Effector CD4-positive, alpha-beta T cell (primary cell): ENCODE measurements at regions not wholly inside any gene's neighbourhood (a gene's known extent, or its start where the extent isn't known, plus 50 kb on each side); places are given as distances from the start of the nearest gene placed in this dataset.

ENCODE experiments used
- DNase-seq: peaks from one replicate; pipeline ENCODE4 v3.0.0-alpha.2; 2020

DNA sequence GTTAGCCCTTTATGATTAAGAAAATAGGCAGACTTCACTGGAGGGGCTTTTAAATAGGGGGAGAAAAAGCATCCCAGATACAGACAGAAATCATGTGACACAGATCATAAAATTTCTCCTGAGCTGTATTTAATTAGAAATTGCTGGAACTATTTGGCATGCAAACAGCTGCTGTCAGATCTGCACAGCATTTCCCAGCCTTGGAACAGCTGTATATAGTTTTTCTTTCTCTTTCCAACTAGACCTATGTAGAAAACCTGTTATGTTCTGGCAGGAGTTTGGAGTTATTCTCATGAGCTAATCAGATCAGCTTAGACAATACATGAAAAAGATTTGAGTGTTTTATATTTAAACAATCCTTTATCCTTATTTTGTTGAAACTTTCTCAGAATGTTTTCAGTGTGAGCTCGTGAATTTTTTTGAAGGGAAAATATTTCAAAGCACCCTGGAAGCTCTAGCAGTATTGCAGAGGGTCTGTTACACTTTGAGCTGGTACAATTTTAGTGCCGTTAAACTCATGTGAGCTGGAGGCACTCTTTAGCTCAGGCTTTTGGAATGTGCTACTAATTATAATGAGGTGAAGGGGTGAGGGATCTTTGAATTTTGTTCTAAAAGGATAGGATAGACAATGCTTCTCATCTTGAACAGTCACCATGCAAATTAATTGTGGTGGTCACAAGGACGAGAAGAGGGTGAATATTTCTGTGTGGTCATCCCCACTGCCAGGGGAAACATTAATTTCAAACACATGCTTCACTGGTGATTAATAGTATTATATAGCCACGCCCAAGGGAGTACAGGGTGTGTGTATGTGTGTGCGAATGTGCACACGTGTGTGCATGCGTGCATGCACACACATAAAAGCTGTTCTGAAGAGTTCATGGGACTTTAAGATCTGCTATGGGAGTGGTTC lies 239.4 kb upstream of the FBXL7 start:
- DNase-seq, result no peak

DNA sequence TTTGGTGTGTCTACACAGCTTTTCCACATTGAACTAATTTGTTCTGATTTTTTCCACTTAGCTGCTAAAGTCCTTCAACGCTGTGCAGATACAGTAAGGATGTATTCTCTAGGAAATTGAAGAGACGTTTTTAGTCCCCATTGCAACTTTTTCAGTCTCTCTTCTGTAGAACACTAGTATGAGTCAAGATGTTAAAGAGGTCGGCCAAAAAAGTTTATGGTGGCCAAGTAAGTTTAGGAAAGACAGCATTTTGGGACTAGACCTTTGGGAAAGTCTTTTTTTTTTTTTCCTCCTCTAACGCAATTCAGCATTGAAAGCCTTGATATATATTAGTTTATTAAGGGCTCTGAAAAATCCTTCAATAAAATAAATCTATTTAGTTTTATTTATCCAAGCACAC lies 243.5 kb upstream of the FBXL7 start:
- DNase-seq, result no peak

DNA sequence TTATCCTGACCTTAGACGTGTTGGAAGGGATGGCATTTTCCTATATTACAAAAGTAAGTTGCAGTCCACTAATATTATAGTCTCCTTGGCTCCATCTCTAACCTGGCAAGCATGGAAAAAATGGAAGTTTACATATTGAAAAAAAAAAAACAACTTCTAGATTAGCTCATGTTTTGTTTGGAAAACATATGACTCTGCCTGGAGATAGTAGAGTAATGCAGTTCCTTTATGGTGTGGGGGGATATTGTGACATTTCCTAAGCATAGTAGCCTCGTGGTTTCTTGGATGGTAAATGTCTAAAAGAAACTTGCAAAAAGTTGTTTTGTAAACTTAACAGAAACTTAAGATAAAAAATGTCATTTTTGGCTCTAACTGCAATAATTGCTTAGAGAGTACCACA lies 244.4 kb upstream of the FBXL7 start:
- no peak for DNase-seq

DNA sequence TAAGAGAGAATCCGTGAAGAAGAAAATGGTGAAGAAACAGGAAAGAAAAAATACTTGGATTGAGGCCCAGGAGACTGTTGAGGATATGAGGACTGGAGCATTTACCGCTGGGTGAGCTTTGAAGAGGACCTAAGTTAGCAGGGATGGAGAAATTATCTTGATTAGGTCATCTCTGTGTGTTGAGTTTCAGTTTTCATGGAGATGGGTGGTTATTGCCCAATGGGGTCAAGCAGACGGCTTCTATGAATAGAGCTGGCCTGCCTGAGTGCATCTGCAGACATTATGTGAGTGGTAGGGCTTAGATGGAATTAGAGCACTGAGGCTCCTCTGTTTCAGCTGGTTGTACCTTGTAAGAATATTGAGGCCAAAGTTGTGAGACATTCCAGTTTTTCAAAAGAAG lies 245.4 kb upstream of the FBXL7 start:
- no peak for DNase-seq

DNA sequence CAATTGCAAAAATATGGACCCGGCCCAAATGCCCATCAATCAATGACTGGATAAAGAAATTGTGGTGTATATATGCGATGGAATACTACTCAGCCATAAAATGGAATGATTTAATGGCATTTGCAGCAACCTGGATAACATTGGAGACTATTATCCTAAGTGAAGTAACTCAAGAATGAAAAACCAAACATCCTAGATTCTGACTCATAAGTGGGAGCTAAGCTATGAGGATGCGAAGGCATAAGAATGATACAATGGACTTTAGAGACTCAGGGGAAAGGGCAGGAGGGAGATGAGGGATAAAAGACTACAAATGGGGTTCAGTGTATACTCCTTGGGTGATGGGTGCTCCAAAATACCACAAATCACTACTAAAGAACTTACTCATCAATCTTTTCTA lies 247.6 kb upstream of the FBXL7 start:
- no peak for DNase-seq

DNA sequence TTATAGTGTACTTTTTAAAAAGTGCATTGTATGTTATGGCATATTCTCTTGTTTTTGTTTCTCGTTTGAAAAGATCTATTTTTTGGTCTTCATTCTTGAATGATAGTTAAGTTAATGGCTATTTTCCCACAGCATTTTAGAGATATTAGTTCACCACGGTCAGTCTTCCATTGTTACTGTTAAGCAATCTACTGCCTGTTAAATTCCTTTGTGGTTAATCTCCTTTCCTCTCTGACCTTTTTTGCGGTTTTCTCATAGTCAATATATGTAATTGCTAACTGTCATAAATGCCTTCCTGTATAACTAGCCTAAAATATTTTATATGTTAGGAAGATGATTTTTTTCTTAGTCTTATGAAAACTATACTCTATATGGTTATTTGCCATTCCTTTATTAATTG lies 250.8 kb upstream of the FBXL7 start:
- no peak for DNase-seq

DNA sequence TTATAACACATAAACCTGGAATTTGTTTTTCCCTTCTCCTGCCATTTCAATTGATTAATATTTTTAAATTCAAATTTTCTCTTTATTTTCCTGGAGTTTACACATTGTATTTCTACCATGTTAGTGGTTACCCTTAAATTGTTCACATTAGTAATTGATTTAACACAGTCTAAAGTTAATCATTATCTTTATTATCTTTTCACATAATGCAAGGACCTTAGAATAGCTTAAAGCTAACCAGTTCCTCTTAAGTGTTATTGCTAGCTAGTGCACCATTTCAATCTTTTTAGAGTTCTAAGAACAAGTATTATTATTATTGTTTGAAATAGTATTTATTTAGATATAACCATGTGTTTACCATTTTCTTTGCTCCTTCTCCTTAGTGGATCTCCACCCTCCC lies 251.2 kb upstream of the FBXL7 start:
- no peak for DNase-seq

DNA sequence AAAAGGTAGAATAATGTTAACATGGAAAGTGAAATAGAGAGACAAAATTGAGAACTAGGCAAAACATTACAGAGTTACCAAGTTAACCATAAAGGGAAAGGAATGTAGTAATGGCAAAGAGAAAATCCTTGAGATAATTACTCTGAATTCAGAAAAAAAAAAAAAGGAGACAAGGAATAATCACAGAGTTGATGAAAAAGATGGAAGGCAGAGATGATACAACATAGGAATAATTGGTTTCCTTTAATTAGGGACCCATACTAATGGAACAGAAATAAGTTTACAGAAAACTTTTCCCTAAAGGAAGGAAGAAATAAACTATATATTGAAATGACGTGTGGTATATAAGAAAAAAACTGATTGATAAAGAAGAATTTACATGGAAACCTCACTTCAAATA lies 254.1 kb upstream of the FBXL7 start:
- no peak for DNase-seq

DNA sequence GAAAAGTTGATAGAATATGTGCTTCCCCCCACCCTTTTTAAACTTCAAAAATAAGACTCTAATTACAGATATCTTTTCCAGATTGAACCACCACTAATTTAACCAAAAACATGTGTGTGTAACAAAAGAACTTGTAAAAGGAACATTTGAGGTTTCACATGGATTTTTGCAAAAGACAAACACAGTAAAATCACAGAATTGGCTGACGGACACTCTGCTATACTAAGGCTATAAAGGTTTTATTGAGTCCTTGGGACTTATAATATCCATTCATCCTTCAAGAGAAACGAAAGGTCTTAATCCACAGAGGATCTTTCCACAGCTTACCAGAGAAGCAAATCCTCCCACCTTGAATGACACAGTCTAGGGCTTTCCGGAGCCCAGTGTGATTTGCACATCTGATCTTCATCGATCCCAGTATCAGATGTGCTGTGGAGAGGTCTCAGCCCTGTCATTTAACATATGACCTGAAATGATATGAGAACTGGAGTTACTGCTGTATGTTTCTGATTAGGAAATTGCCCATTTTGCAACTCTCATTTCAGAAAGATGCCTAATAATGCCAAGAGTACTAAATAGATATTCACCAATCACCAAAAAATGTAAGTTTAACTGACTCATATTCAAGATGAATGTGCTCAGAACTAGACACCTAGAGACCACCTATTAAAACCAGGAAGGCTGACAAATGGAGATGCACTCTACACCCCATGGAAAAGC lies 256.5 kb upstream of the FBXL7 start:
- DNase-seq, result no peak

DNA sequence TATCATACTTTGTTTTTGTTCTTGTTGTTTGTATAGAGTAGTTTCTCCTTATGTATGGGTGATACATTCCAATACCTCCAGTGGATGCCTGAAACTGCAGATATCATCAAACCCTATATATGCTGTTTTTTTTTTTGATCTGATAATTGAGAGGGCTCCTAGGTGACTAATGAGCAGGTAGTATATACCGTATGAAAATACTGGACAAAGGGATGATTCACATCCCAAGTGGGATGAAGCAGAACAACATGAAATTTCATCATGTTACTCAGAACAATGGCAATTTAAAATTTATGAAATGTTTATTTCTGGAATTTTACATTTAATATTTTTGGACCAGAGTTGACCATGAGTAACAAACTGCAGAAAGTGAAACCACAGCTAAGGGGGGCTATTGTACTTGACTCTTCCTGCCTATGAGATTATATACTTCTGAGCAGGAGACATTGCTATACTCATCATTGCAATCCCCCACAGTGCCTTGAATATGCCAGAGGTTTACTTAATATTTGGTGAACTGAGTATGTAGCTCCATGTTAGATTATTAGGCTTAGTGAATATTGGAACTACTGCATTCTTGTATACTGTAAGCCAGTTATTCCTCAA lies 258.7 kb upstream of the FBXL7 start:
- DNase-seq, result no peak

DNA sequence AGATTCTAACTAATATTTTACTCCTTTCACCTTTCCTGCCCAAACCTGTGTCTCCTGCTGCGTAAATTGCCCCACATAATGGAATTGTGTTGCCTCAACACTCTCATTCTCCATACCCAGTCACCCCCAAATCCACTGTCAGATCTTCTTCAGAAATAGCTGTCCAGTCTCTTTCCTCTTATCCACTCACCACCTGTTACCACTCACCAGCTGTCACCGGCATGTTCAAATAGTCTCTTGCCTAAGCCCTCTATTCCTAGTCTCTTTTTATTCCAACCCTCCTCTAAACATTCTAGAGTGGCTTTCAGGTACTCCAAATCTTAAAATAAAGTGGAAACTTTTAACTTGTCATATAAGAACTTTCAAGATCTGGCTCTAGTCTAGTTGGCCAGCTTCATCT lies 262.0 kb upstream of the FBXL7 start:
- no peak for DNase-seq

DNA sequence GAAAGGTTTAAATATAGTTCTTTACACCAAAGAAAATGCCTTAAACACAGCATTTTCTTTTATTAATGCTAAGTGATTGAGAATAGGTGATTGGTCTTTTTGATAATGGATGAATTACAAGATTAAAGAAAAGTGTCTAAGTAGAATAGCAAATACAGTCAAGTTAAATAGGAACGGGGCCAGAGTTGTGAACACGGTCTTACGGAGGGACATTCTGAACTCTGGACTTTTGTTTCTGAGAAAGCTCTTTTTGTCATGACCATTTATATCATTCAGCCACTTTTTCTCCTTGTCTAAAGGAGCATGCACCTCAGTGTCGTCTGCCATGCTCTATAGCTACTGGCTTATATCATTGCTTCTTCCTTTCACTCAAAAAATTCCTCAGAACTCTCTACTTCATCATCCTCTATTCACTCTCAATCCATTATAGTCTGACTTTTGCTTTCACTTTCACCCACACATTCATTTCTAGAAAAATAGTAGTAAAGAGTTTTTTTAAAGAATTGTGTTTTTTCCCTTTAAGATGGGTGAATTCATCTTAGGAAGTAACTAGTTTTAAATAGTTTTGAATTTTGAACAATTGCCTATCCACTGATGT lies 263.0 kb upstream of the FBXL7 start:
- no peak for DNase-seq

DNA sequence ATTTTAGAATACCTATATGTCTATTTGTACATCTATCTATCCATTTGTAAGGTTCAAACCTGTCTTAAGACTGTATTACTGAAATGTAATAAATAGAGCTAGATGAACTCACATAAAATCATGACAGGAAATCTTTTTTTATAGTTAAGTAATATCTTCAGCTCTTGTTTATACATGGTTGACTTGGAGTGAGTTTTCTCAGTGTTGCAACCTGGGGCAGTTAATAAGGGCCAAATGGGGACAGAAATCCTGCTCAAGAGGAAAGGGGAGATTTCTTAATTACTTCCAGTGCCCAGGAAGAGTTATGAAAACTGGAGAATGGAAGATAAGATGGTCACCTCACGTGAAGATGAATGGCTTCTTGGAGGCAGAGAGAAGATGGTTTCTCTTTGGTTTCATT lies 265.1 kb upstream of the FBXL7 start:
- DNase-seq, result no peak

DNA sequence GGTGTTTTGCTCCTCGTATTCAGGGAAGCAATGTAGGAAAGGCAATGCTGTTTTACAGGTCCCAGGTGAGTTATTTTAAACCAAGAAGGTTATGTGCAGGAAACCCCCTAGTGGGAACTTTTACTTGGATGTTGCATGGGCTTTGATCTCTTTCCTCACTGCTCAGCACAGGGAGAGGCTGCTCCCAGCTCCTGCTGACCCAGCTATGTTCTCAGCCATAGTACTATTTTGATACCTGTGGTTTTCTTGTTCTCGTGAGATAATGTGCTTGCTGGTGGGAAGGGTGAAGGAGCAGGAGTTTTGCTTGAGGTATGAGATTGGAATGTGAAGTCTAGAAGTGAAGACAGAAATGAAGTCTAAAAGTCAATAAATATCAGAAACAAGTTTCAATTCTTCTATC lies 265.6 kb upstream of the FBXL7 start:
- DNase-seq, result no peak

DNA sequence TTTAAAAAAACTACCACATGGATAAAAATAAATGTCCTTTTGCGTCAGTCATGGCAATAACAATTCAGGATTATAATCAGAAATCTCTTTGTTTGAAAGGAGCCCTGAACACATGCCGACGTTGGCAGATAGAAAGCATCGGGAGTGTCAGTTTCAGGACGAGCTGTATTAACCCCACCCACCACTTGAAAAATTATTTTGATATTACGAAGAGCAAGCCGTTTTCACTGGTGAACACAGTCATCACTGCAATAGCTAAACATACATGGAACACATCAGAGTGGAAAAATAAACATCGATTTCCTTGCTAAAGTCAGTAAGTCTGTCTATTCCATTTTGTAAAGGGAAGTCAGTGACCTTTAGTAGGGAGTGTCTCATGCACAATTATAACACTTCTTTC lies 266.4 kb upstream of the FBXL7 start:
- DNase-seq, result no peak

DNA sequence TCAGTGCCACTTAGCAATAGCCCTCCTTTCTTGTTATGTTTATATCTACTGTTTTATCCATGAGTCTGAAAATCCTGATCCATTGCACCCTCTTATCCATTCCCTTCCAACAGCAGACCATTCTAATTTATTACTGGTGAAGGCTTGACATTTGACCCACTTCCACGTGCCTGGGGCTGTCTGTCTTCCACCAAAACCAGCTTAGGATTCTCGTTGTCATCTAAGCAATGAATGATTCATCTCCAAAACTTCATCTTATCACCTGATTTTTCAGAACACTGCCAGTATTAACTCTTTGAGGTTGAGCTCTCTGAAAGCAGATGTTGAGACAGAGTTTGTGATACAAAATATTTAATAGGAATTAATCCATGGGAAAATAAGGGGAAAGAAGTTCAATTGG lies 277.8 kb upstream of the FBXL7 start:
- no peak for DNase-seq

DNA sequence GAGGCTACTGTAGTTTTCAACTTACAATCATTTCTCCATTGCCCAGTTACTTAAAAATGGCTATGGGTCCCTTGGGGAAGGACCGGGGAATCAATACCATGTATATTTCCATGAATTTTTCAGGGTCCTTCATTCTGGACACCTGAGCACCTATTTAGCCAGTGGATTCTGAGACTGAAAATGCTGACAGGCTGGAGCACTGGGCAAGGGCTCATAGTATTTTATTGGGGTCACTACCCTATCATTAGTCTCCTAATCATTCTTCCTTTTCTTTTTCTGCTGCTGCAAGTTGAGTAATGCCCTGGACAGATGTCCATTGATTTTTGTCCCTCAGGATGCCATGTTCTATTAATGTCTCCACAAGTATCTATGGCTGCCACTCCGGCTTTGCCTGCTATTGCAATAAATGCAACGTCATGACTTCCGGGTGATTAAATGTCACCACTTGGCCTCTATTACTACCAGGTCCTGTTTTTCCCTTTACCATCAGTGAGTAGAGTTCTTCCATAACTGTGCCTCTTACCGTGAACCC lies 279.3 kb upstream of the FBXL7 start:
- no peak for DNase-seq

DNA sequence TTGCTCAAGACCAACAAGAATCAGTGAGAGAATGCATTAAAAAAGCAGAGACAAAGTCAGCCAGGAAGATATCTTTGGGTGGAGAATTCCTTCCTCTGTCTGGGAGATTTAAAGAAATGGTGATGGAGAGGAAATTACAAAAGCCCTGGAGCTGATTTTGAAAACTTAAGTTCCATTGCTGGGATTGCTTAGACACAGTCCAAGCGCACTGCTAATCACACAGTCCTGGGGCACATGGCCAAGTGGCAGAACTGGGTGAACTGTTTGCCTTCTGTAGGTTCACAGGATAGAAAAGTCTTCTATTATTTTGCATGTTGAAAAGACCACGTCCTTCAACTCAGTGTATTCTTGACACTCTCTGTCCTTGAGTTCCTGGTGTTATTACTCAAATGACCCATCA lies 284.9 kb upstream of the FBXL7 start:
- DNase-seq, result no peak

DNA sequence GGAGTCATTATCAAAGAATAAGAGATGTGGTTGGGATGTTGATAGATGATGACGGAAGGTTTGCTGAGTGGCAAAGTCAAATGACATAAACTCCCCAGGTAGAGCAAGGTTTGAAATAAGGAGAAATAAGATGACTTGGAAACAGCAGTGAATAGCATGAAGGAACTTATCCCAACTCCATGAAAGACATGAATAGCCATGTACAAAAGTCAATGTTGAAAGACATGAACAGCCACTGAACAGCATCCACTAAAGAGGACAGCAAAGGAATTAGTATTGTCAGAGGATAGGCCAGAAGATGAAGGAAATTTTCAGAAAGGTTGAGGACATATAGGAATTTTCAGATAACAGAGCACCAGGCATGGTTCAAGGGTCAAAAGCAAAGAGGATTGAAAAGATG lies 286.0 kb upstream of the FBXL7 start:
- DNase-seq, result no peak

DNA sequence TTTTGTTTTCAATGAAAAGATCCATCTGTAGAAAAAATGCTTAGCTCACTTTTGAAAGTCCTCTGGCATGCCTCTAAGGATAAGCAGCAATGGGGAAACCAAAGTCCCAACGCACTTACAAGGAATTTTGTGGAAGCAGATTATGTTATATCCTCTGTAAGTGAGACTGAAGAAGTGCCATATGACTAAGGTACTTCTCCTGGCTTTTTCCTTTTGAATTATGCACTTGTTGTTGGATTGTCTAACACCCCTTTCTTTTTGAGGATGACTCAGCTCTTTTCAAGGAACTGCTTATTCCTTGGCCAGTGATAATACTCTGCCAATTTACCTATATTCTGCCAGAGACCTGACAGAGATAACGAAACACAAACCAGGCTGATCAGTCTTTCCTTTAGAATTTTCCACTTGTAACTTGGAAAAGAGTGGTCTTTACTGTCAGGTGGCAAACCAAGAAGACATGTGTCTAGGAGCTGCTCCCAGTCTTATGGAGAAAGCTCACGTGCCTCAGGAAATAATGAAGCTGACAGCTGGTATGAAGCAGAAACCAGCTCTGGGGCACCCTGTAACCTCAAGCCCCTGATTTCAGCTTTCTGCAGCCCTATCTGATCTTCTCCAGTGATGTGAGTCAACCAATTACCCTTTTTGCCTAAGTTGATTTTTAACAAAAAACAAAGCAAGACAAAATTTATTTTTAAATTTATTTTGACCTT lies 290.8 kb upstream of the FBXL7 start:
- DNase-seq, result no peak

DNA sequence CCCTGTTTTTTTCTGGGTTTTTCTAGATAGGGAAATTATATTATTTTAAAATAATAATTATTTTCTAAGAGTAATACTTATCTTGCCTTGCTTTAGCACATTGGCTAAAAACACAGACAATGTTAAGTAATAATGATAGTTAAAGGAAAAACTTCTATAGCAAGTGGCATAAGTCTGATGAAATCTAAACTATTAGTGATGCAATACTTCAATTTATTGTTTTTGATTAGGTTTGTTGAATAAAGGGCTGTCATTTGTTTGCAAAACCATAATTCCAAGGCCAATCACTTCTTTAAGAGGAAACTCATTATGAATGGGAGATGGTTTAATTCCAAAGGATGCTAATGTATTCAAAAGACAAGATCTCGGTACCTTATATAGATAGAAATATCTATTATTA lies 293.8 kb upstream of the FBXL7 start:
- DNase-seq, result no peak

DNA sequence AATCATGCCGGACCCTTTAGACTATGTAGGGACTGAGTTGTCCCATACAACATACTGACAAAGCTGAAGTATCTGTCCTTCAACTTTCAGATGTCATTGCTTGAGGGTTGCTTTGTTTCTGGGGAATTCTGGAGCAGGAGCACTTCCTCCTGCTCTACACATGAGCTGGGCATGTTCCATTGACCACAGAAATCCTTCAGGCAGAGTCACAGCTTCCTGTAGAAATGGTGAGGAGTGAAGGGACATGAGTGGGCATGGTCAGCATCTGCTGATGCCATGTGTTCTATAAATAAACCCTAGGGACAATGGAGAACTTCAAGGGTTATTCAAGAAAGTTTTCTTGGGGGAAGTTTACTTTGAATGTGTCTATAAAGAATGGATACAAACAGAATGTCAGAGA lies 296.6 kb upstream of the FBXL7 start:
- DNase-seq, result no peak

DNA sequence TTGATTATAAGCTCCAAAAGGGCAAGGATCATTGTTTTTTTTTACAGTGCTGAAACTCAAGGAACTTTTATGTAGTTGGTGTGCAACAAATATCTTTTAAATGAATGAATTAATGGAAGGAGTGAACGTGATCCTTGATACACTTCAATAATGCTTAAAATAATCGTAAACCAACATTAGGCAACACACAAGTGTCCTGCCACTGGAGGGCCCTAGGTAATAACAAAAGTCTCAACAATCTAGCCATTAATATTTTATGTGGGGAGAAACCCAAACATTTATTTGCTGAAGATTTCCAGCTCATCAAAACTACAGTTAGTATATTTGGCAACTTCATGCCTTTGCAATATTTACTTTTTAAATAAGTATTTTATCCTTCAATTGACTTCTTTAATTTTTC lies 309.0 kb upstream of the FBXL7 start:
- no peak for DNase-seq
